COLO829 (cell line): ENCODE measurements at regions not wholly inside any gene's neighbourhood (a gene's known extent, or its start where the extent isn't known, plus 50 kb on each side); places are given as distances from the start of the nearest gene placed in this dataset.
"Not testable (repeated sequence)": the region's sequence is repeated elsewhere in the genome, so short reads cannot be mapped to it uniquely, and the experiment has no call there.

ENCODE experiments used
- DNase-seq: peaks from one replicate; pipeline ENCODE4 v3.0.0; 2012; ENCODE audit warnings: low spot score

GRCh38 chr5:88092358-88092757, 176.3 kb downstream of the TMEM161B start:
- no peak for DNase-seq

- DNase-seq = no peak
These were observed 178.1 kb downstream of the TMEM161B start for GRCh38 chr5:88090506-88090905.

- DNase-seq = no peak
These were observed 178.8 kb downstream of the TMEM161B start for GRCh38 chr5:88089719-88090390.

GRCh38 chr5:88085462-88085861, 183.2 kb downstream of the TMEM161B start:
- DNase-seq = peak; percentile 7

GRCh38 chr5:88081877-88082276, 186.8 kb downstream of the TMEM161B start:
- DNase-seq = no peak

GRCh38 chr5:88063813-88064212, 204.8 kb downstream of the TMEM161B start:
- DNase-seq = no peak

- no peak for DNase-seq
These were observed 208.5 kb downstream of the TMEM161B start for GRCh38 chr5:88060194-88060593.

- DNase-seq = peak; percentile 26
These were observed 210.0 kb downstream of the TMEM161B start for GRCh38 chr5:88058625-88059024.

- not testable (repeated sequence) for DNase-seq
These were observed 216.2 kb downstream of the TMEM161B start for GRCh38 chr5:88052468-88052867.

- no peak for DNase-seq
These were observed 217.5 kb downstream of the TMEM161B start for GRCh38 chr5:88051148-88051547.

- DNase-seq = no peak
These were observed 218.9 kb downstream of the TMEM161B start for GRCh38 chr5:88049737-88050136.

- DNase-seq = peak; percentile 4
These were observed 219.5 kb downstream of the TMEM161B start for GRCh38 chr5:88049156-88049555.

- DNase-seq = peak; percentile 46
These were observed 222.6 kb downstream of the TMEM161B start for GRCh38 chr5:88045931-88046461.

- DNase-seq = no peak
These were observed 223.5 kb downstream of the TMEM161B start for GRCh38 chr5:88045165-88045564.

GRCh38 chr5:88034520-88034919, 234.1 kb downstream of the TMEM161B start:
- no peak for DNase-seq

GRCh38 chr5:88033191-88033590, 235.5 kb downstream of the TMEM161B start:
- no peak for DNase-seq

- DNase-seq = no peak
These were observed 239.6 kb downstream of the TMEM161B start for GRCh38 chr5:88029011-88029410.

- no peak for DNase-seq
These were observed 247.5 kb downstream of the TMEM161B start for GRCh38 chr5:88021141-88021540.

- DNase-seq = not testable (repeated sequence)
These were observed 253.7 kb downstream of the TMEM161B start for GRCh38 chr5:88014984-88015383.

GRCh38 chr5:88000877-88001276, 267.8 kb downstream of the TMEM161B start:
- no peak for DNase-seq

- DNase-seq = no peak
These were observed 271.0 kb downstream of the TMEM161B start for GRCh38 chr5:87997662-87998061.

- no peak for DNase-seq
These were observed 302.4 kb downstream of the TMEM161B start for GRCh38 chr5:87966213-87966612.

- DNase-seq = peak; percentile 4
These were observed 314.5 kb downstream of the TMEM161B start for GRCh38 chr5:87954121-87954520.

GRCh38 chr5:87951661-87952060, 317.0 kb downstream of the TMEM161B start:
- no peak for DNase-seq
